22Rv1 (cell line): ENCODE measurements at regions not wholly inside any gene's neighbourhood (a gene's known extent, or its start where the extent isn't known, plus 50 kb on each side); places are given as distances from the start of the nearest gene placed in this dataset.

Source experiments
- ZFX ChIP-seq: fragments of 450-650 bp; IDR thresholded peaks from 2 replicates; pipeline ENCODE4 v1.6.1; 2017; ENCODE audit warnings: antibody characterized with exemption, borderline replicate concordance
- TF ChIP-seq, protein P1 (sequence below): fragments of 450-650 bp; IDR thresholded peaks from 2 replicates; pipeline ENCODE4 v1.5.1; 2017; ENCODE audit warnings: mild to moderate bottlenecking

DNA sequence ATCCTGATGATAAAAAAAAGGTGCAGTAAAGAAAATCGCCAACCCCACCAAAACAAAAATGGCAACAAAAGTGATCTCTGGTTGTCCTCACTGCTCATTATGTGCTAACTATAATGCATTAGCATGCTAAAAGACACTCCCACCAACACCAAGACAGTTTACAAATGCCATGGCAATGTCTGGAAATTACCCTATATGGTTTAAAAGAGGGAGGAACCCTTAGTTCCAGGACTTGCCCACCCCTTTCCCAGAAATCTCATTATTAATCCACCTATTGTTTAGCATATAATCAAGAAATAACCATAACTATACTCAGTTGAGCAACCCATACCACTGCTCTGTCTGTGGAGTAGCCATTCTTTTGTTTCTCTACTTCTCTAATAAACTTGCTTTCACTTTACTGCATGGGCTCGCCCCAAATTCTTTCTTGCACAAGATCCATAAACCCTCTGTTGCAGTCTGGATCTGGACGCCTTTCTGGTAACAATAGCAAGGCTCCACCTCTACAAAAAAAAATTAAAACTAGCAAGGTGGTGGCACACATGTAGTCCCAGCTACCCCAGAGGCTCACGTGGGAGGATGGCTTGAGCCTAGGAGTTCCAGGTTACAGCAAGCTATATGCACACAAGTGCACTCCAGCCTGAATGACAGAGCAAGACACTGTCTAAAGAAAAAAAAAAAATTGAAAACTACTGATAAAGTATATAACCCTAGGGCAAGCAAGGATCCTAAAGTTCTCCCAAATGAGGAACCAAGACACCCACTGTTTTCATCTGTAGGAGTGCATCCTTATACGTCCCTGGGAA, 278.8 kb upstream of the JARID2 start:
- TF ChIP-seq, protein P1, sequence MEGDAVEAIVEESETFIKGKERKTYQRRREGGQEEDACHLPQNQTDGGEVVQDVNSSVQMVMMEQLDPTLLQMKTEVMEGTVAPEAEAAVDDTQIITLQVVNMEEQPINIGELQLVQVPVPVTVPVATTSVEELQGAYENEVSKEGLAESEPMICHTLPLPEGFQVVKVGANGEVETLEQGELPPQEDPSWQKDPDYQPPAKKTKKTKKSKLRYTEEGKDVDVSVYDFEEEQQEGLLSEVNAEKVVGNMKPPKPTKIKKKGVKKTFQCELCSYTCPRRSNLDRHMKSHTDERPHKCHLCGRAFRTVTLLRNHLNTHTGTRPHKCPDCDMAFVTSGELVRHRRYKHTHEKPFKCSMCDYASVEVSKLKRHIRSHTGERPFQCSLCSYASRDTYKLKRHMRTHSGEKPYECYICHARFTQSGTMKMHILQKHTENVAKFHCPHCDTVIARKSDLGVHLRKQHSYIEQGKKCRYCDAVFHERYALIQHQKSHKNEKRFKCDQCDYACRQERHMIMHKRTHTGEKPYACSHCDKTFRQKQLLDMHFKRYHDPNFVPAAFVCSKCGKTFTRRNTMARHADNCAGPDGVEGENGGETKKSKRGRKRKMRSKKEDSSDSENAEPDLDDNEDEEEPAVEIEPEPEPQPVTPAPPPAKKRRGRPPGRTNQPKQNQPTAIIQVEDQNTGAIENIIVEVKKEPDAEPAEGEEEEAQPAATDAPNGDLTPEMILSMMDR, result no peak
- TF ChIP-seq ZFX, result no peak
